H1 (cell line): ENCODE measurements at regions not wholly inside any gene's neighbourhood (a gene's known extent, or its start where the extent isn't known, plus 50 kb on each side); places are given as distances from the start of the nearest gene placed in this dataset.

Source experiments
- CTCF ChIA-PET: fragments of 300-600 bp; sonication (Branson Sonifier 250); formaldehyde crosslinking; loops from one replicate; lab custom pipeline; 2021; ENCODE audit not compliant: partially characterized antibody; lab: Charles Lee
- POLR2A ChIA-PET: fragments of 300-600 bp; sonication (Branson Sonifier 250); formaldehyde crosslinking; loops from one replicate; lab custom pipeline; 2021; ENCODE audit warnings: inconsistent platforms; ENCODE audit not compliant: partially characterized antibody; lab: Charles Lee
- DNase-seq, 2 experiments: peaks; one replicate each; pipeline versions ENCODE4 v3.0.0 to v3.0.0-alpha.2; 2010 to 2022; ENCODE audit warnings: low spot score in 2 of 2, low read depth in 1 of 2, mixed read lengths in 1 of 2
- FAIRE-seq: peaks from 2 replicates; lab custom pipeline; 2011; peaks lifted over from hg19 to GRCh38; lab: Jason Lieb, UNC
- H2AFZ ChIP-seq: 2 replicates; pipeline ENCODE4 v1.8.1; 2012; ENCODE audit warnings: low read length, inconsistent platforms
- H2AK5ac ChIP-seq: 2 replicates; pipeline ENCODE4 v1.6.1; 2013; ENCODE audit warnings: low read depth, low read length
- H2BK120ac ChIP-seq: replicated peaks from 2 replicates; pipeline ENCODE3; 2013; ENCODE audit warnings: low read depth, low read length, inconsistent platforms
- H2BK12ac ChIP-seq: 2 replicates; pipeline ENCODE4 v1.6.1; 2013; ENCODE audit warnings: low read depth, low read length
- H2BK15ac ChIP-seq: 2 replicates; pipeline ENCODE4 v1.6.1; 2013; ENCODE audit warnings: low read length
- H2BK20ac ChIP-seq: 2 replicates; pipeline ENCODE4 v1.6.1; 2013; ENCODE audit warnings: low read length
- H2BK5ac ChIP-seq: 2 replicates; pipeline ENCODE4 v1.6.1; 2013; ENCODE audit warnings: low read depth, low read length
- H3K14ac ChIP-seq: 2 replicates; pipeline ENCODE4 v1.6.1; 2013; ENCODE audit warnings: inconsistent platforms; ENCODE audit not compliant: insufficient read length
- H3K18ac ChIP-seq: 2 replicates; pipeline ENCODE4 v1.6.1; 2013; ENCODE audit warnings: low read length; ENCODE audit errors: extremely low read depth
- H3K23ac ChIP-seq: 2 replicates; pipeline ENCODE4 v1.6.1; 2013; ENCODE audit warnings: inconsistent platforms; ENCODE audit not compliant: insufficient read length
- H3K23me2 ChIP-seq: 2 replicates; pipeline ENCODE4 v1.6.1; 2013; ENCODE audit warnings: low read depth, low read length
- H3K27ac ChIP-seq: 2 replicates; pipeline ENCODE4 v1.6.1; 2011; ENCODE audit warnings: low read depth, low read length, inconsistent platforms
- H3K27me3 ChIP-seq, 4 experiments: replicated peaks in 1 of 4; 1 replicate in 1 of 4; 2 replicates in 3 of 4; pipeline versions ENCODE4 v1.6.1 to v1.8.1; 2011 to 2013; ENCODE audit warnings: low read length in 3 of 4, mild to moderate bottlenecking in 3 of 4, inconsistent platforms in 2 of 4, mixed read lengths in 2 of 4, moderate library complexity in 1 of 4; ENCODE audit not compliant: control insufficient read depth in 3 of 4, insufficient read depth in 3 of 4; ENCODE audit errors: extremely low read depth in 1 of 4
- H3K36me3 ChIP-seq, 4 experiments: 2 replicates each; pipeline versions ENCODE4 v1.6.1 to v1.8.1; 2011 to 2013; ENCODE audit warnings: mild to moderate bottlenecking in 4 of 4, low read length in 3 of 4, moderate library complexity in 2 of 4, control low read depth in 1 of 4, inconsistent platforms in 1 of 4; ENCODE audit not compliant: insufficient read depth in 4 of 4, control insufficient read depth in 2 of 4
- H3K4ac ChIP-seq: replicated peaks from 2 replicates; pipeline ENCODE3; 2013; ENCODE audit warnings: low read length, low read depth, mixed read lengths, inconsistent platforms; ENCODE audit not compliant: insufficient read length
- H3K4me1 ChIP-seq, 4 experiments: replicated peaks in 1 of 4; 1 replicate in 1 of 4; 2 replicates in 3 of 4; pipeline versions ENCODE4 v1.6.1 to v1.8.1; 2011 to 2013; ENCODE audit warnings: low read length in 3 of 4, inconsistent platforms in 2 of 4, mixed read lengths in 1 of 4; ENCODE audit not compliant: insufficient read depth in 4 of 4, control insufficient read depth in 3 of 4
- H3K4me2 ChIP-seq, 2 experiments: 2 replicates each; pipeline versions ENCODE4 v1.6.1 to v1.8.1; 2011 to 2013; ENCODE audit warnings: low read depth in 2 of 2, low read length in 2 of 2, control low read depth in 1 of 2, inconsistent platforms in 1 of 2, mild to moderate bottlenecking in 1 of 2; ENCODE audit not compliant: insufficient read depth in 1 of 2
- H3K4me3 ChIP-seq, 4 experiments: fragments of 200-600, 300-600 bp in 1 of 4; sonication (generic), shearing (Covaris generic), sonication (Bioruptor Twin) in 1 of 4; 2 replicates each; pipeline versions ENCODE4 v1.5.1 to v1.8.1; 2011 to 2016; ENCODE audit warnings: low read length in 4 of 4, low read depth in 3 of 4, control low read depth in 2 of 4, inconsistent platforms in 2 of 4, mild to moderate bottlenecking in 2 of 4, mixed read lengths in 1 of 4, moderate library complexity in 1 of 4; ENCODE audit not compliant: insufficient read depth in 2 of 4; ENCODE audit errors: extremely low read depth in 1 of 4
- H3K56ac ChIP-seq: replicated peaks from 2 replicates; pipeline ENCODE3; 2013; ENCODE audit warnings: low read depth, mild to moderate bottlenecking, mixed read lengths, low read length, inconsistent platforms; ENCODE audit not compliant: insufficient read length
- H3K79me1 ChIP-seq: 2 replicates; pipeline ENCODE4 v1.6.1; 2013; ENCODE audit warnings: low read depth, low read length, control low read depth
- H3K79me2 ChIP-seq, 2 experiments: 2 replicates each; pipeline versions ENCODE4 v1.6.1 to v1.8.1; 2012 to 2013; ENCODE audit warnings: low read length in 2 of 2, mild to moderate bottlenecking in 2 of 2, inconsistent platforms in 1 of 2; ENCODE audit not compliant: insufficient read depth in 2 of 2, control insufficient read depth in 1 of 2
- H3K9ac ChIP-seq, 4 experiments: replicated peaks in 1 of 4; 1 replicate in 1 of 4; 2 replicates in 3 of 4; pipeline versions ENCODE4 v1.6.1 to v1.8.1; 2011 to 2013; ENCODE audit warnings: low read depth in 3 of 4, low read length in 3 of 4, control low read depth in 2 of 4, mild to moderate bottlenecking in 2 of 4, moderate library complexity in 2 of 4, inconsistent platforms in 1 of 4; ENCODE audit errors: extremely low read depth in 1 of 4
- H3K9me3 ChIP-seq, 2 experiments: 2 replicates each; pipeline versions ENCODE4 v1.6.1 to v1.8.1; 2012 to 2013; ENCODE audit warnings: mild to moderate bottlenecking in 2 of 2, moderate library complexity in 2 of 2, control low read depth in 1 of 2, inconsistent platforms in 1 of 2, low read depth in 1 of 2, low read length in 1 of 2, mixed read lengths in 1 of 2; ENCODE audit not compliant: insufficient read depth in 2 of 2
- H4K20me1 ChIP-seq, 2 experiments: replicated peaks in 1 of 2; 2 replicates each; pipeline versions ENCODE3 to v1.8.1; 2011 to 2013; ENCODE audit warnings: inconsistent platforms in 2 of 2, low read length in 2 of 2, mild to moderate bottlenecking in 1 of 2; ENCODE audit not compliant: insufficient read depth in 2 of 2, control insufficient read depth in 1 of 2
- H4K5ac ChIP-seq: 2 replicates; pipeline ENCODE4 v1.6.1; 2013; ENCODE audit warnings: low read length, low read depth, mixed read lengths, inconsistent platforms; ENCODE audit not compliant: insufficient read length
- H4K8ac ChIP-seq: 2 replicates; pipeline ENCODE4 v1.8.0; 2013; ENCODE audit warnings: mild to moderate bottlenecking, moderate library complexity, low read length, inconsistent platforms; ENCODE audit not compliant: insufficient read depth; ENCODE audit errors: extremely low read depth
- H4K91ac ChIP-seq: replicated peaks from 2 replicates; pipeline ENCODE3; 2013; ENCODE audit warnings: low read length, mixed read lengths, inconsistent platforms; ENCODE audit not compliant: insufficient read length
- BACH1 ChIP-seq: IDR thresholded peaks from 2 replicates; pipeline ENCODE4 v1.6.1; 2012; ENCODE audit warnings: low read length, improper control_type of control experiment
- CREB1 ChIP-seq: IDR thresholded peaks from 2 replicates; pipeline ENCODE4 v1.6.1; 2012; ENCODE audit warnings: inconsistent platforms
- KDM4A ChIP-seq: IDR thresholded peaks from one replicate; pipeline ENCODE4 v1.7.1; 2012; ENCODE audit warnings: low read depth, mild to moderate bottlenecking, moderate library complexity, low read length, inconsistent platforms; ENCODE audit not compliant: severe bottlenecking
- POLR2A ChIP-seq, 2 experiments: IDR thresholded peaks; 1 replicate in 1 of 2; 2 replicates in 1 of 2; pipeline ENCODE4 v1.6.1; 2011; ENCODE audit warnings: low read depth in 2 of 2, low read length in 2 of 2, mild to moderate bottlenecking in 2 of 2; ENCODE audit errors: control extremely low read depth in 1 of 2
- RAD21 ChIP-seq, 2 experiments: IDR thresholded peaks in 1 of 2; conservative IDR thresholded peaks in 1 of 2; 2 replicates each; pipeline ENCODE4 v1.6.1; 2011; ENCODE audit warnings: low read depth in 2 of 2, low read length in 2 of 2, improper control_type of control experiment in 1 of 2, inconsistent platforms in 1 of 2, mild to moderate bottlenecking in 1 of 2, moderate library complexity in 1 of 2
- SP1 ChIP-seq: IDR thresholded peaks from 2 replicates; pipeline ENCODE4 v1.6.1; 2011; ENCODE audit warnings: low read depth, low read length
- SP4 ChIP-seq: IDR thresholded peaks from 2 replicates; pipeline ENCODE4 v1.6.1; 2012; ENCODE audit warnings: low read length, inconsistent platforms
- WGBS, 2 experiments: shearing (Covaris generic) in 1 of 2; methylation state at CpG; one replicate each; pipeline versions ENCODE4 v1.1.6 to v1.1.7; 2013 to 2015; ENCODE audit warnings: low lambda C conversion rate in 2 of 2, mixed read lengths in 2 of 2, inconsistent platforms in 1 of 2, low coverage in 1 of 2, missing lambda C conversion rate in 1 of 2; ENCODE audit not compliant: insufficient replicate concordance in 2 of 2, insufficient coverage in 1 of 2, insufficient read length in 1 of 2; ENCODE audit errors: extremely low coverage in 1 of 2, missing lambda C conversion rate in 1 of 2; 5-methylcytosine and 5-hydroxymethylcytosine counted together

DNA sequence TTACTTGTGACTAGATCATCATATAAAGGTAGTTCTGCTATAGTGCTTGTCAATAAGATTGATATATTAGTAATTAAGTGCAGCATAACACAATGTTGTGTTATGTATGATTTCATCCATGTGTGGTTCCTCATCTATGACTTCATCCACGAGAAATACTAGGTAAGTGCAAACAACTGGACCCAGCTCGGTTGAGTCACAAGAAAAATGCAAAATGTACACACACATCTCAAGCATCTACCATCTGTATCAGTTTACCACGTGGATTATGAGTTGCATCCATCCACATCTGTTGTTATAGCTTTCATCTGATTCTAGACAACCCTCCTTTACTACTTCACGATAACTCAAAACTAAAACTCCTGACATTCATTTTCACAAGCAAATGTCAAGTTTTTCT, 517.0 kb upstream of the CITED2 start:
- CTCF ChIA-PET = interaction anchor here (0.7 to 1.2 kb wide), 3 partner anchors 10 to 522 kb away, joined by 3 read pairs; no protein-coding TSS in a partner anchor
- no peak overlapping the region for H3K14ac ChIP-seq
- no peak overlapping the region for H3K23ac ChIP-seq
- H4K8ac ChIP-seq = no peak overlapping the region
- no peaks in the 10 kb centered on the region for H3K23me2 ChIP-seq
- no peak overlapping the region for H2BK15ac ChIP-seq
- H2BK12ac ChIP-seq = no peak overlapping the region
- H3K4me3 ChIP-seq = no peak overlapping the region
- H3K36me3 ChIP-seq = no peaks in the 10 kb centered on the region
- H3K4me1 ChIP-seq = peaks cover 0 to 22% (median 8%) of the 10 kb centered on the region in 4 experiments; a peak in 4 of 7 replicates
- H3K79me2 ChIP-seq = no peaks in the 10 kb centered on the region
- no peak overlapping the region for H2BK5ac ChIP-seq
- no peaks in the 10 kb centered on the region for H3K9me3 ChIP-seq
- no peak overlapping the region for H2AK5ac ChIP-seq
- no peaks in the 10 kb centered on the region for H3K27me3 ChIP-seq
- H4K5ac ChIP-seq = no peak overlapping the region
- TF ChIP-seq POLR2A (IDR thresholded peaks at IDR 0.05; ENCODE audit: control extremely low read depth in 1 of 2, low read depth in 2 of 2, low read length in 2 of 2) (no peak), KDM4A (no peak), RAD21 (IDR thresholded peaks at IDR 0.05 in 1 of 2, conservative IDR thresholded peaks at IDR 0.05 in 1 of 2; ENCODE audit: low read depth in 2 of 2, low read length in 2 of 2) (no peak), CREB1 (no peak), SP1 (no peak), SP4 (no peak), BACH1 (no peak)
- TF ChIP-seq, all 59 proteins: peak for 0
- no peak overlapping the region for H2BK20ac ChIP-seq
- FAIRE-seq (no peak), DNase-seq (no peak)
- no peak overlapping the region for H3K4ac ChIP-seq
- POLR2A ChIA-PET = interaction anchor here (0.7 to 1.1 kb wide), 2 partner anchors 517 to 522 kb away, joined by 3 to 4 read pairs; partner anchors contain the start of gene CITED2
- no peak overlapping the region for H3K18ac ChIP-seq
- WGBS, 2 experiments = 90 to 100% methylated on average over 1 to 4 of the region's 4 CpGs
- no peak overlapping the region for H4K91ac ChIP-seq
- no peak overlapping the region for H3K27ac ChIP-seq
- H2BK120ac ChIP-seq = no peak overlapping the region
- H2AFZ ChIP-seq = no peak overlapping the region
- H3K9ac ChIP-seq = no peak overlapping the region
- no peaks in the 10 kb centered on the region for H3K79me1 ChIP-seq
- no peaks in the 10 kb centered on the region for H4K20me1 ChIP-seq
- no peak overlapping the region for H3K56ac ChIP-seq
- no peak overlapping the region for H3K4me2 ChIP-seq
